ENCODE measurements at regions not wholly inside any gene's neighbourhood (a gene's known extent, or its start where the extent isn't known, plus 50 kb on each side); places are given as distances from the start of the nearest gene placed in this dataset.
"Not testable (repeated sequence)": the region's sequence is repeated elsewhere in the genome, so short reads cannot be mapped to it uniquely, and the experiment has no call there.

GRCh38 chr6:81326881-81327561 lies 425.5 kb downstream of the TENT5A start:
- DNase-seq, result no peak

GRCh38 chr6:81309811-81310210 lies 442.7 kb downstream of the TENT5A start:
- DNase-seq, result no peak

- DNase-seq, result no peak
Measured at GRCh38 chr6:81308577-81309279, 443.8 kb downstream of the TENT5A start.

- DNase-seq, result no peak
Measured at GRCh38 chr6:81307651-81308214, 444.7 kb downstream of the TENT5A start.

GRCh38 chr6:81304466-81304865 lies 448.0 kb downstream of the TENT5A start:
- DNase-seq, result no peak

GRCh38 chr6:81300961-81301360 lies 451.5 kb downstream of the TENT5A start:
- no peak for DNase-seq

- no peak for DNase-seq
Measured at GRCh38 chr6:81298751-81299150, 453.7 kb downstream of the TENT5A start.

- no peak for DNase-seq
Measured at GRCh38 chr6:81295310-81295709, 457.2 kb downstream of the TENT5A start.

- no peak for DNase-seq
Measured at GRCh38 chr6:81293896-81294295, 458.6 kb downstream of the TENT5A start.

- DNase-seq, result no peak
Measured at GRCh38 chr6:81289229-81289628, 463.3 kb downstream of the TENT5A start.

- DNase-seq, result no peak
Measured at GRCh38 chr6:81265106-81265505, 487.4 kb downstream of the TENT5A start.

GRCh38 chr6:81263531-81264168 lies 488.8 kb downstream of the TENT5A start:
- DNase-seq, result no peak

GRCh38 chr6:81262656-81263055 lies 489.8 kb downstream of the TENT5A start:
- DNase-seq, result no peak

GRCh38 chr6:81256223-81256622 lies 496.3 kb downstream of the TENT5A start:
- DNase-seq, result not testable (repeated sequence)

- no peak for DNase-seq
Measured at GRCh38 chr6:81253821-81254220, 498.7 kb downstream of the TENT5A start.

GRCh38 chr6:81252231-81252630 lies 500.2 kb downstream of the TENT5A start:
- DNase-seq, result no peak

- no peak for DNase-seq
Measured at GRCh38 chr6:81246200-81246599, 506.3 kb downstream of the TENT5A start.

- DNase-seq, result no peak
Measured at GRCh38 chr6:81242624-81243023, 509.9 kb downstream of the TENT5A start.

GRCh38 chr6:81241126-81242041 lies 511.1 kb downstream of the TENT5A start:
- peak; percentile 37 for DNase-seq

- DNase-seq, result no peak
Measured at GRCh38 chr6:81238390-81238789, 514.1 kb downstream of the TENT5A start.

- no peak for DNase-seq
Measured at GRCh38 chr6:81237226-81237625, 515.3 kb downstream of the TENT5A start.

GRCh38 chr6:81235512-81235911 lies 517.0 kb downstream of the TENT5A start:
- no peak for DNase-seq

GRCh38 chr6:81233990-81234389 lies 518.5 kb downstream of the TENT5A start:
- DNase-seq, result no peak
